Activated T-helper 1 cell treated with anti-CD3 and anti-CD28 coated beads, Interleukin-2, amount 50 U/mL, for 16 hours (primary cell): ENCODE measurements at regions not wholly inside any gene's neighbourhood (a gene's known extent, or its start where the extent isn't known, plus 50 kb on each side); places are given as distances from the start of the nearest gene placed in this dataset.
"Not testable (repeated sequence)": the region's sequence is repeated elsewhere in the genome, so short reads cannot be mapped to it uniquely, and the experiment has no call there.

ENCODE experiments used
- DNase-seq, 2 donors: peaks; one replicate each; pipeline ENCODE4 v3.0.0-alpha.2; 2020; ENCODE audit warnings: low read depth in 1 of 2, low spot score in 1 of 2

- not testable (repeated sequence) for DNase-seq
Observed at GRCh38 chr22:27109406-27109805, 452.0 kb downstream of the MIAT start.

- no peak for DNase-seq
Observed at GRCh38 chr22:27110665-27111451, 453.5 kb downstream of the MIAT start.

GRCh38 chr22:27111796-27112672 is 454.6 kb downstream of the MIAT start:
- no peak for DNase-seq

GRCh38 chr22:27113211-27113635 is 455.8 kb downstream of the MIAT start:
- no peak for DNase-seq

- no peak for DNase-seq
Observed at GRCh38 chr22:27113641-27114040, 456.3 kb downstream of the MIAT start.

GRCh38 chr22:27114186-27114585 is 456.8 kb downstream of the MIAT start:
- DNase-seq, result no peak

- DNase-seq, result no peak
Observed at GRCh38 chr22:27115410-27115809, 458.0 kb downstream of the MIAT start.

GRCh38 chr22:27115816-27116256 is 458.4 kb downstream of the MIAT start:
- no peak for DNase-seq

- DNase-seq, result no peak
Observed at GRCh38 chr22:27116312-27117086, 459.1 kb downstream of the MIAT start.

GRCh38 chr22:27120036-27120435 is 462.6 kb downstream of the MIAT start:
- no peak for DNase-seq

- no peak for DNase-seq
Observed at GRCh38 chr22:27122574-27122973, 465.2 kb downstream of the MIAT start.

- no peak for DNase-seq
Observed at GRCh38 chr22:27123880-27124279, 466.5 kb downstream of the MIAT start.

- DNase-seq, result no peak
Observed at GRCh38 chr22:27124351-27124966, 467.1 kb downstream of the MIAT start.

- no peak for DNase-seq
Observed at GRCh38 chr22:27125539-27125938, 468.2 kb downstream of the MIAT start.

- DNase-seq, result no peak
Observed at GRCh38 chr22:27127911-27128310, 470.5 kb downstream of the MIAT start.

GRCh38 chr22:27128461-27129085 is 471.2 kb downstream of the MIAT start:
- no peak for DNase-seq

- DNase-seq, result no peak
Observed at GRCh38 chr22:27129266-27129665, 471.9 kb downstream of the MIAT start.

- DNase-seq, result no peak
Observed at GRCh38 chr22:27130906-27131305, 473.5 kb downstream of the MIAT start.

GRCh38 chr22:27131346-27131745 is 474.0 kb downstream of the MIAT start:
- DNase-seq, result no peak

GRCh38 chr22:27132400-27132799 is 475.0 kb downstream of the MIAT start:
- no peak for DNase-seq
